H9 (cell line): ENCODE measurements at regions not wholly inside any gene's neighbourhood (a gene's known extent, or its start where the extent isn't known, plus 50 kb on each side); places are given as distances from the start of the nearest gene placed in this dataset.

ENCODE experiments used
- DNase-seq: peaks from one replicate; pipeline ENCODE4 v3.0.0-alpha.2; 2017
- H2AFZ ChIP-seq: one replicate; pipeline ENCODE4 v1.6.1; 2013; ENCODE audit warnings: mild to moderate bottlenecking, low read length, control low read depth, moderate library complexity
- H2AK5ac ChIP-seq: 2 replicates; pipeline ENCODE4 v1.6.1; 2013; ENCODE audit warnings: low read length, control low read depth, mixed read lengths; ENCODE audit not compliant: insufficient read length
- H2BK120ac ChIP-seq: one replicate; pipeline ENCODE4 v1.6.1; 2013; ENCODE audit warnings: low read depth, mild to moderate bottlenecking, low read length, control low read depth, inconsistent platforms; ENCODE audit not compliant: poor library complexity, severe bottlenecking
- H2BK12ac ChIP-seq: 2 replicates; pipeline ENCODE4 v1.6.1; 2013; ENCODE audit warnings: low read length, control low read depth, mixed read lengths, low read depth; ENCODE audit not compliant: insufficient read length
- H2BK15ac ChIP-seq: 2 replicates; pipeline ENCODE4 v1.6.1; 2013; ENCODE audit warnings: low read depth, low read length, control low read depth
- H2BK20ac ChIP-seq: one replicate; pipeline ENCODE4 v1.6.1; 2013; ENCODE audit warnings: low read depth, mild to moderate bottlenecking, low read length, control low read depth, inconsistent platforms; ENCODE audit not compliant: poor library complexity, severe bottlenecking
- H2BK5ac ChIP-seq: 2 replicates; pipeline ENCODE4 v1.6.1; 2013; ENCODE audit warnings: low read length, control low read depth, mixed read lengths; ENCODE audit not compliant: insufficient read length
- H3K14ac ChIP-seq: 2 replicates; pipeline ENCODE4 v1.6.1; 2013; ENCODE audit warnings: low read length, control low read depth; ENCODE audit not compliant: insufficient read depth
- H3K18ac ChIP-seq: 2 replicates; pipeline ENCODE4 v1.6.1; 2013; ENCODE audit warnings: low read depth, mild to moderate bottlenecking, mixed read lengths, low read length, control low read depth; ENCODE audit not compliant: insufficient read length
- H3K23ac ChIP-seq: 2 replicates; pipeline ENCODE4 v1.6.1; 2013; ENCODE audit warnings: low read length, control low read depth, mixed read lengths, low read depth; ENCODE audit not compliant: insufficient read length
- H3K23me2 ChIP-seq: 2 replicates; pipeline ENCODE4 v1.6.1; 2013; ENCODE audit warnings: low read depth, mild to moderate bottlenecking, mixed read lengths, low read length, control low read depth; ENCODE audit not compliant: insufficient read length, poor library complexity, severe bottlenecking
- H3K27ac ChIP-seq: 2 replicates; pipeline ENCODE4 v1.5.1; 2013; ENCODE audit warnings: low read length, control low read depth, mixed read lengths, low read depth; ENCODE audit not compliant: insufficient read length
- H3K27me3 ChIP-seq: 2 replicates; pipeline ENCODE4 v1.6.1; 2013; ENCODE audit warnings: low read length, control low read depth, inconsistent platforms; ENCODE audit not compliant: insufficient read depth
- H3K4ac ChIP-seq: 2 replicates; pipeline ENCODE4 v1.6.1; 2013; ENCODE audit warnings: low read depth, mild to moderate bottlenecking, control low read depth, inconsistent platforms, low read length, moderate library complexity
- H3K4me1 ChIP-seq: 2 replicates; pipeline ENCODE4 v1.6.1; 2013; ENCODE audit warnings: low read length, control low read depth, inconsistent platforms; ENCODE audit not compliant: insufficient read depth
- H3K4me2 ChIP-seq: 2 replicates; pipeline ENCODE4 v1.6.1; 2013; ENCODE audit warnings: low read length, control low read depth, mixed read lengths; ENCODE audit not compliant: insufficient read length, insufficient read depth
- H3K56ac ChIP-seq: 2 replicates; pipeline ENCODE4 v1.6.1; 2013; ENCODE audit warnings: low read depth, mild to moderate bottlenecking, mixed read lengths, low read length, control low read depth; ENCODE audit not compliant: insufficient read length
- H3K79me1 ChIP-seq: 2 replicates; pipeline ENCODE4 v1.6.1; 2013; ENCODE audit warnings: low read depth, mild to moderate bottlenecking, moderate library complexity, low read length, control low read depth, inconsistent platforms; ENCODE audit not compliant: insufficient read depth, poor library complexity, severe bottlenecking
- H3K79me2 ChIP-seq: 2 replicates; pipeline ENCODE4 v1.6.1; 2013; ENCODE audit warnings: low read length, control low read depth, inconsistent platforms; ENCODE audit not compliant: insufficient read depth
- H3K9ac ChIP-seq: 2 replicates; pipeline ENCODE4 v1.6.1; 2013; ENCODE audit warnings: low read length, control low read depth, mixed read lengths; ENCODE audit not compliant: insufficient read length; ENCODE audit errors: extremely low read depth
- H3K9me3 ChIP-seq: one replicate; pipeline ENCODE4 v1.6.1; 2013; ENCODE audit warnings: low read depth, low read length, inconsistent platforms; ENCODE audit not compliant: control insufficient read depth
- H3T11ph ChIP-seq: one replicate; pipeline ENCODE4 v1.6.1; 2013; ENCODE audit warnings: mild to moderate bottlenecking, low read length, control low read depth, inconsistent platforms
- H4K20me1 ChIP-seq: one replicate; pipeline ENCODE4 v1.6.1; 2013; ENCODE audit not compliant: control insufficient read depth, insufficient read length, insufficient read depth
- H4K5ac ChIP-seq: 2 replicates; pipeline ENCODE4 v1.6.1; 2013; ENCODE audit warnings: low read depth, mild to moderate bottlenecking, mixed read lengths, low read length, control low read depth; ENCODE audit not compliant: insufficient read length
- H4K8ac ChIP-seq: replicated peaks from 2 replicates; pipeline ENCODE4 v1.6.1; 2013; ENCODE audit warnings: low read length, control low read depth, mixed read lengths, low read depth; ENCODE audit not compliant: insufficient read length
- H4K91ac ChIP-seq: 2 replicates; pipeline ENCODE4 v1.6.1; 2013; ENCODE audit warnings: low read depth, mild to moderate bottlenecking, moderate library complexity, mixed read lengths, low read length, control low read depth; ENCODE audit not compliant: insufficient read length
- H3K27ac Mint-ChIP-seq, 3 experiments: 2 replicates in 2 of 3; 3 replicates in 1 of 3; pipeline ENCODE4 v1.8.0; 2020 to 2021; ENCODE audit warnings: mixed read lengths in 3 of 3, mild to moderate bottlenecking in 1 of 3, moderate library complexity in 1 of 3
- H3K27me3 Mint-ChIP-seq: 2 replicates; pipeline ENCODE4 v1.8.0; 2021; ENCODE audit warnings: low read depth, mild to moderate bottlenecking, moderate library complexity, mixed read lengths
- H3K36me3 Mint-ChIP-seq, 3 experiments: 2 replicates in 2 of 3; 3 replicates in 1 of 3; pipeline ENCODE4 v1.8.0; 2020 to 2021; ENCODE audit warnings: low read depth in 3 of 3, mixed read lengths in 3 of 3; ENCODE audit not compliant: insufficient read depth in 1 of 3
- H3K4me1 Mint-ChIP-seq, 2 experiments: 2 replicates each; pipeline ENCODE4 v1.8.0; 2020; ENCODE audit warnings: mixed read lengths in 2 of 2
- H3K4me3 Mint-ChIP-seq, 2 experiments: 2 replicates in 1 of 2; 3 replicates in 1 of 2; pipeline ENCODE4 v1.8.0; 2020 to 2021; ENCODE audit warnings: mild to moderate bottlenecking in 2 of 2, mixed read lengths in 2 of 2, moderate library complexity in 1 of 2
- H3K9me3 Mint-ChIP-seq, 2 experiments: 2 replicates in 1 of 2; 3 replicates in 1 of 2; pipeline ENCODE4 v1.8.0; 2020; ENCODE audit warnings: mild to moderate bottlenecking in 2 of 2, mixed read lengths in 2 of 2, moderate library complexity in 1 of 2
- CTCF ChIP-seq: fragments of 200-600 bp; sonication (generic); conservative IDR thresholded peaks from 3 replicates; pipeline ENCODE4 v1.8.0; 2021; ENCODE audit warnings: antibody characterized with exemption, mild to moderate bottlenecking
- WGBS: extraction: QIAGEN DNeasy Blood & Tissue Kit; methylation state at CpG from one replicate; pipeline ENCODE4 v1.1.7; 2013; ENCODE audit warnings: missing lambda C conversion rate, low lambda C conversion rate, mixed read lengths; ENCODE audit not compliant: insufficient read length; ENCODE audit errors: extremely low coverage; 5-methylcytosine and 5-hydroxymethylcytosine counted together

GRCh38 chr1:79100385-79100784 lies 93.9 kb upstream of the ADGRL4 start:
- WGBS: no CpG with 5 or more reads among the region's 7 CpGs
- no peak for DNase-seq

More at GRCh38 chr1:79100385-79100784, 93.9 kb upstream of the ADGRL4 start:
- no peaks in the 10 kb centered on the region for H4K20me1 ChIP-seq
- Mint-ChIP-seq H3K27ac (no peak overlapping the region), H3K27me3 (no peaks in the 10 kb centered on the region), H3K4me3 (no peak overlapping the region), H3K36me3 (no peaks in the 10 kb centered on the region), H3K4me1 (peaks cover 4% of the 10 kb centered on the region in 2 experiments; a peak in 2 of 4 replicates), H3K9me3 (no peaks in the 10 kb centered on the region)
- H3K4me2 ChIP-seq: no peak overlapping the region
- H3K27me3 ChIP-seq: no peaks in the 10 kb centered on the region
- no peak overlapping the region for H2BK15ac ChIP-seq
- H2BK5ac ChIP-seq: no peak overlapping the region
- H3K4ac ChIP-seq: no peak overlapping the region
- H2BK12ac ChIP-seq: no peak overlapping the region
- no peak overlapping the region for H3K23ac ChIP-seq
- H2AFZ ChIP-seq: no peak overlapping the region
- no peak overlapping the region for H3K14ac ChIP-seq
- H4K5ac ChIP-seq: no peak overlapping the region
- H3K23me2 ChIP-seq: no peaks in the 10 kb centered on the region
- H3K18ac ChIP-seq: no peak overlapping the region
- H3T11ph ChIP-seq: no peak overlapping the region
- no peaks in the 10 kb centered on the region for H3K79me2 ChIP-seq
- no peaks in the 10 kb centered on the region for H3K79me1 ChIP-seq
- H2BK120ac ChIP-seq: no peak overlapping the region
- no peak overlapping the region for H4K91ac ChIP-seq
- no peaks in the 10 kb centered on the region for H3K9me3 ChIP-seq
- H2BK20ac ChIP-seq: no peak overlapping the region
- H3K56ac ChIP-seq: no peak overlapping the region
- no peak overlapping the region for H3K9ac ChIP-seq
- TF ChIP-seq CTCF: no peak
- no peak overlapping the region for H4K8ac ChIP-seq
- no peaks in the 10 kb centered on the region for H3K4me1 ChIP-seq
- no peak overlapping the region for H3K27ac ChIP-seq
- no peak overlapping the region for H2AK5ac ChIP-seq
